GM23338 (cell line): ENCODE measurements at regions not wholly inside any gene's neighbourhood (a gene's known extent, or its start where the extent isn't known, plus 50 kb on each side); places are given as distances from the start of the nearest gene placed in this dataset.

ENCODE experiments used
- ATAC-seq: fragments of 200-7000 bp; cut with Tn5 transposase; 3 replicates; pipeline ENCODE4 v1.9.1; 2020
- DNase-seq: peaks from one replicate; pipeline ENCODE4 v3.0.0-alpha.2; 2015; ENCODE audit warnings: low spot score
- H2AFZ ChIP-seq: fragments of 200-600 bp; sonication (generic); 2 replicates; pipeline ENCODE4 v1.8.0; 2016; ENCODE audit warnings: antibody characterized with exemption, mild to moderate bottlenecking, moderate library complexity
- H3F3A ChIP-seq: fragments of 200-600 bp; sonication (generic); replicated peaks from 2 replicates; pipeline ENCODE4 v1.8.0; 2017; ENCODE audit warnings: antibody characterized with exemption, mixed run types, low read depth
- H3K27ac ChIP-seq: fragments of 200-600 bp; sonication (generic); 2 replicates; pipeline ENCODE4 v1.6.1; 2016; ENCODE audit warnings: low read depth
- H3K27me3 ChIP-seq: fragments of 200-600 bp; sonication (generic); 2 replicates; pipeline ENCODE4 v1.8.0; 2016; ENCODE audit warnings: mild to moderate bottlenecking, mixed run types, moderate library complexity; ENCODE audit not compliant: insufficient read depth
- H3K36me3 ChIP-seq: fragments of 200-600 bp; sonication (generic); 2 replicates; pipeline ENCODE4 v1.8.0; 2016; ENCODE audit warnings: mild to moderate bottlenecking; ENCODE audit not compliant: insufficient read depth
- H3K4me1 ChIP-seq: fragments of 200-600 bp; sonication (generic); 2 replicates; pipeline ENCODE4 v1.8.0; 2016; ENCODE audit warnings: mild to moderate bottlenecking, moderate library complexity; ENCODE audit not compliant: insufficient read depth
- H3K4me2 ChIP-seq: fragments of 200-600 bp; sonication (generic); 2 replicates; pipeline ENCODE4 v1.7.1; 2017; ENCODE audit warnings: mixed run types
- H3K4me3 ChIP-seq: fragments of 200-600 bp; sonication (generic); 2 replicates; pipeline ENCODE4 v1.6.1; 2016; ENCODE audit warnings: mixed run types
- H3K79me2 ChIP-seq: fragments of 200-600 bp; sonication (generic); replicated peaks from 2 replicates; pipeline ENCODE4 v1.8.0; 2017; ENCODE audit warnings: mild to moderate bottlenecking; ENCODE audit not compliant: insufficient read depth
- H3K9me2 ChIP-seq: fragments of 200-600 bp; sonication (generic); 2 replicates; pipeline ENCODE4 v1.8.0; 2017; ENCODE audit not compliant: insufficient read depth
- H4K20me1 ChIP-seq: fragments of 200-600 bp; sonication (generic); replicated peaks from 2 replicates; pipeline ENCODE4 v1.8.0; 2017; ENCODE audit warnings: mild to moderate bottlenecking; ENCODE audit not compliant: insufficient read depth
- H3K27ac Mint-ChIP-seq: 2 replicates; pipeline ENCODE4 v1.8.0; 2020; ENCODE audit warnings: inconsistent platforms, mild to moderate bottlenecking, moderate library complexity, mixed read lengths
- H3K27me3 Mint-ChIP-seq: 3 replicates; pipeline ENCODE4 v1.8.0; 2022; ENCODE audit warnings: low read depth, mild to moderate bottlenecking, moderate library complexity, mixed read lengths, inconsistent platforms; ENCODE audit not compliant: insufficient read depth, poor library complexity
- H3K36me3 Mint-ChIP-seq: 3 replicates; pipeline ENCODE4 v1.8.0; 2021; ENCODE audit warnings: low read depth, mild to moderate bottlenecking, inconsistent platforms, moderate library complexity, mixed read lengths
- H3K4me1 Mint-ChIP-seq: 3 replicates; pipeline ENCODE4 v1.8.0; 2020; ENCODE audit warnings: mild to moderate bottlenecking, inconsistent platforms, mixed read lengths
- H3K4me3 Mint-ChIP-seq: 3 replicates; pipeline ENCODE4 v1.8.0; 2021; ENCODE audit warnings: moderate library complexity, mild to moderate bottlenecking, inconsistent platforms, mixed read lengths
- H3K9me3 Mint-ChIP-seq: 3 replicates; pipeline ENCODE4 v1.8.0; 2020; ENCODE audit warnings: moderate library complexity, mild to moderate bottlenecking, inconsistent platforms, mixed read lengths
- CREB1 ChIP-seq: fragments of 250-450 bp; sonication (Bioruptor Pico); IDR thresholded peaks from 2 replicates; pipeline ENCODE4 v1.5.0; 2020; ENCODE audit warnings: low read depth, mild to moderate bottlenecking, moderate library complexity
- REST ChIP-seq: IDR thresholded peaks from one replicate; pipeline ENCODE4 v1.6.1; 2018; ENCODE audit warnings: antibody characterized with exemption; ENCODE audit not compliant: unreplicated experiment
- STAT1 ChIP-seq: IDR thresholded peaks from one replicate; pipeline ENCODE4 v1.6.1; 2016; ENCODE audit warnings: antibody characterized with exemption; ENCODE audit not compliant: unreplicated experiment
- ZNF462 ChIP-seq: fragments of 250-450 bp; sonication (Bioruptor Pico); IDR thresholded peaks from 2 replicates; pipeline ENCODE4 v1.5.0; 2020; ENCODE audit warnings: mild to moderate bottlenecking, moderate library complexity

- TF ChIP-seq ZNF462 (CRISPR knock-in tag) (no peak), STAT1 (no peak)
These were observed 305.8 kb downstream of the TFAP2C start (continued) for GRCh38 chr20:56934888-56935287.

GRCh38 chr20:56940466-56940865, 311.4 kb downstream of the TFAP2C start:
- Histone ChIP-seq H3K4me3 (no peak overlapping the region), H3K9me2 (no peaks in the 10 kb centered on the region), H3K79me2 (no peaks in the 10 kb centered on the region), H3F3A (no peaks in the 10 kb centered on the region), H3K27ac (no peak overlapping the region), H3K27me3 (no peaks in the 10 kb centered on the region), H4K20me1 (no peaks in the 10 kb centered on the region), H3K4me2 (no peak overlapping the region), H3K4me1 (no peaks in the 10 kb centered on the region), H2AFZ (no peak overlapping the region), H3K36me3 (no peaks in the 10 kb centered on the region)
- H3K4me1 Mint-ChIP-seq, result no peaks in the 10 kb centered on the region
- ATAC-seq (no peak), DNase-seq (no peak)
- no peak overlapping the region for H3K4me3 Mint-ChIP-seq
- no peak overlapping the region for H3K27ac Mint-ChIP-seq
- peaks cover 10% of the 10 kb centered on the region for H3K27me3 Mint-ChIP-seq
- no peaks in the 10 kb centered on the region for H3K36me3 Mint-ChIP-seq
- no peaks in the 10 kb centered on the region for H3K9me3 Mint-ChIP-seq
- TF ChIP-seq REST (no peak), CREB1 (CRISPR knock-in tag) (no peak)
